HepG2 (cell line): ENCODE measurements at regions not wholly inside any gene's neighbourhood (a gene's known extent, or its start where the extent isn't known, plus 50 kb on each side); places are given as distances from the start of the nearest gene placed in this dataset.

Source experiments
- ATF3 ChIP-seq: sonication (generic); formaldehyde crosslinking; IDR thresholded peaks from 2 replicates; pipeline ENCODE4 v1.4.0; 2020; ENCODE audit warnings: missing genetic modification reagents
- BCLAF1 ChIP-seq: fragments of 450-650 bp; IDR thresholded peaks from 2 replicates; pipeline ENCODE4 v1.6.1; 2017; ENCODE audit warnings: mild to moderate bottlenecking
- CCAR2 ChIP-seq: fragments of 200-400 bp; formaldehyde crosslinking; optimal IDR thresholded peaks from 2 replicates; pipeline ENCODE3; 2018; ENCODE audit warnings: low read depth, mild to moderate bottlenecking, low read length, moderate library complexity
- CEBPG ChIP-seq: IDR thresholded peaks from 2 replicates; pipeline ENCODE4 v1.6.1; 2016
- FOXM1 ChIP-seq: sonication (generic); formaldehyde crosslinking; IDR thresholded peaks from 2 replicates; pipeline ENCODE4 v1.5.0; 2020; ENCODE audit warnings: missing genetic modification reagents
- GATA4 ChIP-seq: sonication (generic); IDR thresholded peaks from 2 replicates; pipeline ENCODE4 v1.6.1; 2016; ENCODE audit warnings: antibody characterized with exemption, low read depth, borderline replicate concordance
- HDAC6 ChIP-seq: fragments of 200-600 bp; sonication (generic); IDR thresholded peaks from 2 replicates; pipeline ENCODE4 v1.7.0; 2017; ENCODE audit warnings: mild to moderate bottlenecking, antibody characterized with exemption, low read length, low read depth
- HMGXB4 ChIP-seq, 2 experiments: sonication (generic) in 1 of 2; formaldehyde crosslinking in 1 of 2; IDR thresholded peaks; 2 replicates each; pipeline versions ENCODE4 v1.4.0 to v1.6.1; 2018 to 2020; ENCODE audit warnings: missing genetic modification reagents in 2 of 2, borderline replicate concordance in 1 of 2, low read depth in 1 of 2, mild to moderate bottlenecking in 1 of 2, missing biosample characterization in 1 of 2
- MIER3 ChIP-seq: IDR thresholded peaks from 2 replicates; pipeline ENCODE4 v1.6.1; 2016; ENCODE audit warnings: missing compliant biosample characterization, borderline replicate concordance
- NFRKB ChIP-seq: fragments of 450-650 bp; IDR thresholded peaks from 2 replicates; pipeline ENCODE4 v1.6.1; 2017
- PATZ1 ChIP-seq: sonication (generic); formaldehyde crosslinking; IDR thresholded peaks from 2 replicates; pipeline ENCODE4 v1.4.0; 2020; ENCODE audit warnings: missing genetic modification reagents
- REL ChIP-seq: sonication (generic); formaldehyde crosslinking; conservative IDR thresholded peaks from 2 replicates; pipeline ENCODE4 v1.8.0; 2022; ENCODE audit warnings: mild to moderate bottlenecking, missing genetic modification reagents, moderate library complexity
- RFXANK ChIP-seq: IDR thresholded peaks from 2 replicates; pipeline ENCODE4 v1.6.1; 2016
- RXRB ChIP-seq: IDR thresholded peaks from 2 replicates; pipeline ENCODE4 v1.6.1; 2016; ENCODE audit warnings: borderline replicate concordance, missing genetic modification reagents, missing compliant biosample characterization
- TBX2 ChIP-seq: sonication (generic); formaldehyde crosslinking; IDR thresholded peaks from 2 replicates; pipeline ENCODE4 v1.5.0; 2020; ENCODE audit warnings: missing genetic modification reagents, mild to moderate bottlenecking, borderline replicate concordance
- TFAP4 ChIP-seq: sonication (generic); IDR thresholded peaks from 2 replicates; pipeline ENCODE4 v1.6.1; 2016; ENCODE audit warnings: low read depth, borderline replicate concordance
- ZNF33B ChIP-seq: sonication (generic); formaldehyde crosslinking; IDR thresholded peaks from 2 replicates; pipeline ENCODE4 v1.5.1; 2020; ENCODE audit warnings: mild to moderate bottlenecking, missing genetic modification reagents
- ZNF430 ChIP-seq: sonication (generic); formaldehyde crosslinking; IDR thresholded peaks from 2 replicates; pipeline ENCODE4 v1.9.0; 2021; ENCODE audit warnings: mild to moderate bottlenecking, missing genetic modification reagents
- ZNF589 ChIP-seq: sonication (generic); formaldehyde crosslinking; conservative IDR thresholded peaks from 2 replicates; pipeline ENCODE4 v1.8.0; 2022; ENCODE audit warnings: mild to moderate bottlenecking, moderate library complexity, missing genetic modification reagents
- ZSCAN21 ChIP-seq: sonication (generic); formaldehyde crosslinking; IDR thresholded peaks from 2 replicates; pipeline ENCODE4 v1.8.0; 2022; ENCODE audit warnings: mild to moderate bottlenecking, missing genetic modification reagents, moderate library complexity, borderline replicate concordance
- TF ChIP-seq, protein P1 (sequence below): sonication (generic); formaldehyde crosslinking; IDR thresholded peaks from 2 replicates; pipeline ENCODE4 v1.5.0; 2020; ENCODE audit warnings: mild to moderate bottlenecking, missing genetic modification reagents

DNA sequence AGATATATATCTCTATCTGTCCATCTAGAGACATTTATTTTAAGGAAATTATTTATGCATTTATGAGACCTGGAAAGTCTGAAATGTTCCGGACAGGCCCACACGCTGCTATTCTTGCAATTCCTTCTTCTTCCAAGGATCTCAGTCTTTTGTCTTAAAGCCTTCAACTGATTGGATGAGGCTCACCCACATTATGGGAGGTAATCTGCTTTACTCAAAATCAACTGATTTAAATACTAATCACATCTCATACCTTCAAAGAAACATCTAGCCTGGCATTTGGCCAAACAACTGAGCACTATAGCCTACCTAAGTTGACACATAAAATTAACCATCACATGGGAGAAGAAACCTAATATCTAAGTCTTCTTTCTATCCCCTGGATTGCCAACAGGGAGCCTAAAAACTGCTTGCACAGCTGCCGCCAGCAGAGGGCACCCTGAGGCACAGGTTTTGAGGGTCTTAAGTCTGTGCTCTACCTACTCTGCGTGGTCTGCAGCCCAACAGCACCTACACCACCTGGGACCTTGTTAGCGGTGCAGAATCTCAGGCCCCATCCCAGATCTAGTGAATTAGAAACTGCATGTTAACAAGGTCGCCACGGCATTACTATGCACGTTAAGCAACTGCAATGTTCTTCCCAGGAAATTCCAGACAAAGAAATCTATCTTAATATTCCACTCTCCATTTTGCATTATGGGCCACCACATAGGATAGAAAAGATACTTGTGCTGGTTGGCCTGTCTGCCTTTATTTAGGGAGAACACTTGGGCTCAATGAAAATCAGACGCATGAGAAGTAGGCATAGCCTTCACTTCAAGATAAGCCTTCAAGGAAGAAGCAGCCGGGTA, 249.7 kb downstream of the FOXG1 start (continued):
- TF ChIP-seq, protein P1, sequence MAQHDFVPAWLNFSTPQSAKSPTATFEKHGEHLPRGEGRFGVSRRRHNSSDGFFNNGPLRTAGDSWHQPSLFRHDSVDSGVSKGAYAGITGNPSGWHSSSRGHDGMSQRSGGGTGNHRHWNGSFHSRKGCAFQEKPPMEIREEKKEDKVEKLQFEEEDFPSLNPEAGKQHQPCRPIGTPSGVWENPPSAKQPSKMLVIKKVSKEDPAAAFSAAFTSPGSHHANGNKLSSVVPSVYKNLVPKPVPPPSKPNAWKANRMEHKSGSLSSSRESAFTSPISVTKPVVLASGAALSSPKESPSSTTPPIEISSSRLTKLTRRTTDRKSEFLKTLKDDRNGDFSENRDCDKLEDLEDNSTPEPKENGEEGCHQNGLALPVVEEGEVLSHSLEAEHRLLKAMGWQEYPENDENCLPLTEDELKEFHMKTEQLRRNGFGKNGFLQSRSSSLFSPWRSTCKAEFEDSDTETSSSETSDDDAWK (CRISPR knock-in tag) = no peak
- TF ChIP-seq RFXANK (CRISPR knock-in tag) (no peak), TBX2 (CRISPR knock-in tag) (no peak), RXRB (no peak), PATZ1 (no peak), BCLAF1 (no peak), FOXM1 (CRISPR knock-in tag) (no peak), CCAR2 (no peak), ZNF430 (no peak), MIER3 (CRISPR knock-in tag) (peak; percentile 63; the same call in 1 of the 2 replicates), ZNF589 (no peak), GATA4 (no peak), TFAP4 (no peak), ZSCAN21 (CRISPR knock-in tag) (no peak), ATF3 (CRISPR knock-in tag) (no peak), CEBPG (peak; percentile 12; the same call in 1 of the 2 replicates), ZNF33B (no peak), NFRKB (no peak), HDAC6 (no peak), REL (CRISPR knock-in tag) (no peak), HMGXB4 (CRISPR knock-in tag; IDR thresholded peaks at IDR 0.05; ENCODE audit: borderline replicate concordance in 1 of 2, low read depth in 1 of 2) (peak in 1 of 2 experiments; percentile 63; a peak in 1 of 4 replicates)
